CD4-positive, alpha-beta T cell (primary cell): ENCODE measurements at regions not wholly inside any gene's neighbourhood (a gene's known extent, or its start where the extent isn't known, plus 50 kb on each side); places are given as distances from the start of the nearest gene placed in this dataset.

Experiments
- ATAC-seq: fragments of 200-7000 bp; cut with Tn5 transposase; one replicate; pipeline ENCODE4 v1.10.0; 2022; ENCODE audit warnings: mild to moderate bottlenecking; ENCODE audit not compliant: poor library complexity
- CTCF ChIA-PET: fragments of 350-600 bp; sonication (Branson Sonifier 250); formaldehyde crosslinking; loops from one replicate; lab custom pipeline; 2021; ENCODE audit warnings: antibody characterized with exemption, inconsistent platforms; lab: Charles Lee
- POLR2A ChIA-PET: fragments of 350-600 bp; sonication (Branson Sonifier 250); formaldehyde crosslinking; loops from one replicate; lab custom pipeline; 2021; ENCODE audit warnings: antibody characterized with exemption, inconsistent platforms; lab: Charles Lee
- DNase-seq, 14 experiments: peaks; one replicate each; pipeline ENCODE4 v3.0.0-alpha.2; 2013 to 2020; ENCODE audit warnings: mixed read lengths in 2 of 14
- H3K27ac ChIP-seq, 2 donors: one replicate each; pipeline versions ENCODE4 v1.5.1 to v1.7.0; 2013; ENCODE audit warnings: low read length in 2 of 2, low read depth in 1 of 2, mild to moderate bottlenecking in 1 of 2
- H3K27me3 ChIP-seq, 2 experiments: 1 replicate in 1 of 2; 2 replicates in 1 of 2; pipeline versions ENCODE4 v1.6.1 to v1.7.0; 2013; ENCODE audit warnings: low read length in 2 of 2, control low read depth in 1 of 2, mild to moderate bottlenecking in 1 of 2, moderate library complexity in 1 of 2; ENCODE audit not compliant: insufficient read depth in 2 of 2, control insufficient read depth in 1 of 2
- H3K36me3 ChIP-seq: one replicate; pipeline ENCODE4 v1.6.1; 2013; ENCODE audit warnings: low read length, control low read depth; ENCODE audit not compliant: insufficient read depth
- H3K4me1 ChIP-seq: one replicate; pipeline ENCODE4 v1.6.1; 2013; ENCODE audit warnings: low read length, control low read depth; ENCODE audit not compliant: insufficient read depth
- H3K4me3 ChIP-seq: one replicate; pipeline ENCODE4 v1.5.1; 2013; ENCODE audit warnings: mild to moderate bottlenecking, low read length, moderate library complexity
- H3K9me3 ChIP-seq, 2 experiments: 1 replicate in 1 of 2; 2 replicates in 1 of 2; pipeline versions ENCODE4 v1.6.1 to v1.7.0; 2013; ENCODE audit warnings: low read length in 2 of 2, mild to moderate bottlenecking in 2 of 2, control low read depth in 1 of 2, moderate library complexity in 1 of 2; ENCODE audit not compliant: control insufficient read depth in 1 of 2, insufficient read depth in 1 of 2
- H3K27ac Mint-ChIP-seq: one replicate; pipeline ENCODE4 v1.8.0; 2020; ENCODE audit warnings: mixed read lengths
- H3K27me3 Mint-ChIP-seq: one replicate; pipeline ENCODE4 v1.8.0; 2021; ENCODE audit warnings: mixed read lengths
- H3K36me3 Mint-ChIP-seq: one replicate; pipeline ENCODE4 v1.8.0; 2021; ENCODE audit warnings: low read depth, mixed read lengths
- H3K4me1 Mint-ChIP-seq: one replicate; pipeline ENCODE4 v1.8.0; 2021; ENCODE audit warnings: low read depth, mixed read lengths
- H3K4me3 Mint-ChIP-seq: one replicate; pipeline ENCODE4 v1.8.0; 2020; ENCODE audit warnings: mild to moderate bottlenecking, mixed read lengths
- H3K9me3 Mint-ChIP-seq: one replicate; pipeline ENCODE4 v1.8.0; 2020; ENCODE audit warnings: mixed read lengths
- intact Hi-C, 2 experiments: fragments of 100-400 bp; cut with DNase I in 1 of 2; cut with micrococcal nuclease in 1 of 2; formaldehyde crosslinking; loops; one replicate each; pipeline versions ENCODE4 v1.15.1 to v1.9.0; 2023 to 2025; cut with DNase I, micrococcal nuclease
- TF ChIP-seq, protein P1 (sequence below): fragments of 200-600 bp; IDR thresholded peaks from one replicate; pipeline ENCODE4 v1.8.0; 2022; ENCODE audit warnings: antibody characterized with exemption, mild to moderate bottlenecking

DNA sequence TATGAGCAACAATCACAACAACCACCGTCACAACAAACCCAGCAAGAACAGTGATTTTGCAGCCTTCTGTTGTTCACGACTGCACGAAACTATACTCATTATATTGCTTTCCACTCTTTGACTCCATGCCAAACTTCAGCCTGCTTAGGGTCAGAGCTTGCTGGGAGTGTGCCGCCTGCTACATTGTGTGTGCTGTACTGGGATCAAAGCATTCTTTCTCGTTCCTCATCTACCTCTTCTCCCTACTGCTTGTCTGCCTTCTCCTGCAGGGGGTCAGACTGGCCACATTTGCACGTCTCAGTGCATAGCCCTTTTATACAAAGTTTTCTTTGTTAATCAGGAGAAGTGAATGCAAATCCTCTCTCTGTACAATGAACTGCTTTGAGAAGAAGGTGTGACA is 401.6 kb upstream of the CITED2 start:
- POLR2A ChIA-PET, result no interaction called here
- H3K27me3 ChIP-seq, result peaks cover 0 to 3% of the 10 kb centered on the region in 2 experiments
- Mint-ChIP-seq H3K36me3 (no peaks in the 10 kb centered on the region), H3K4me3 (no peak overlapping the region), H3K9me3 (no peaks in the 10 kb centered on the region), H3K27me3 (peaks cover 11% of the 10 kb centered on the region), H3K27ac (no peak overlapping the region), H3K4me1 (no peaks in the 10 kb centered on the region)
- DNase-seq (no peak), ATAC-seq (no peak)
- TF ChIP-seq, protein P1, sequence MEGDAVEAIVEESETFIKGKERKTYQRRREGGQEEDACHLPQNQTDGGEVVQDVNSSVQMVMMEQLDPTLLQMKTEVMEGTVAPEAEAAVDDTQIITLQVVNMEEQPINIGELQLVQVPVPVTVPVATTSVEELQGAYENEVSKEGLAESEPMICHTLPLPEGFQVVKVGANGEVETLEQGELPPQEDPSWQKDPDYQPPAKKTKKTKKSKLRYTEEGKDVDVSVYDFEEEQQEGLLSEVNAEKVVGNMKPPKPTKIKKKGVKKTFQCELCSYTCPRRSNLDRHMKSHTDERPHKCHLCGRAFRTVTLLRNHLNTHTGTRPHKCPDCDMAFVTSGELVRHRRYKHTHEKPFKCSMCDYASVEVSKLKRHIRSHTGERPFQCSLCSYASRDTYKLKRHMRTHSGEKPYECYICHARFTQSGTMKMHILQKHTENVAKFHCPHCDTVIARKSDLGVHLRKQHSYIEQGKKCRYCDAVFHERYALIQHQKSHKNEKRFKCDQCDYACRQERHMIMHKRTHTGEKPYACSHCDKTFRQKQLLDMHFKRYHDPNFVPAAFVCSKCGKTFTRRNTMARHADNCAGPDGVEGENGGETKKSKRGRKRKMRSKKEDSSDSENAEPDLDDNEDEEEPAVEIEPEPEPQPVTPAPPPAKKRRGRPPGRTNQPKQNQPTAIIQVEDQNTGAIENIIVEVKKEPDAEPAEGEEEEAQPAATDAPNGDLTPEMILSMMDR, result no peak
- CTCF ChIA-PET, result no interaction called here
- H3K27ac ChIP-seq, result no peak overlapping the region
- no peaks in the 10 kb centered on the region for H3K36me3 ChIP-seq
- H3K4me3 ChIP-seq, result no peak overlapping the region
- intact Hi-C loops, result no loop called here
- no peaks in the 10 kb centered on the region for H3K9me3 ChIP-seq
- H3K4me1 ChIP-seq, result no peaks in the 10 kb centered on the region

GRCh38 chr6:139768196-139768595 is 393.7 kb upstream of the CITED2 start:
- ATAC-seq (no peak), DNase-seq (no peak)
- no peaks in the 10 kb centered on the region for H3K4me1 Mint-ChIP-seq
- no peaks in the 10 kb centered on the region for H3K9me3 ChIP-seq
- TF ChIP-seq, protein P1, result no peak
- no peaks in the 10 kb centered on the region for H3K36me3 Mint-ChIP-seq
- no peaks in the 10 kb centered on the region for H3K4me1 ChIP-seq
- no peaks in the 10 kb centered on the region for H3K36me3 ChIP-seq
- H3K27me3 Mint-ChIP-seq, result no peaks in the 10 kb centered on the region
- ChIA-PET CTCF (no interaction called here), POLR2A (interaction anchor here (1.5 kb wide), 1 partner anchor 9 kb away, joined by 3 read pairs; no protein-coding TSS in a partner anchor)
- no peak overlapping the region for H3K4me3 Mint-ChIP-seq
- no peaks in the 10 kb centered on the region for H3K27me3 ChIP-seq
- no peaks in the 10 kb centered on the region for H3K9me3 Mint-ChIP-seq
- no peak overlapping the region for H3K27ac Mint-ChIP-seq
- H3K4me3 ChIP-seq, result no peak overlapping the region
- intact Hi-C loops, result no loop called here
- no peak overlapping the region for H3K27ac ChIP-seq

DNA sequence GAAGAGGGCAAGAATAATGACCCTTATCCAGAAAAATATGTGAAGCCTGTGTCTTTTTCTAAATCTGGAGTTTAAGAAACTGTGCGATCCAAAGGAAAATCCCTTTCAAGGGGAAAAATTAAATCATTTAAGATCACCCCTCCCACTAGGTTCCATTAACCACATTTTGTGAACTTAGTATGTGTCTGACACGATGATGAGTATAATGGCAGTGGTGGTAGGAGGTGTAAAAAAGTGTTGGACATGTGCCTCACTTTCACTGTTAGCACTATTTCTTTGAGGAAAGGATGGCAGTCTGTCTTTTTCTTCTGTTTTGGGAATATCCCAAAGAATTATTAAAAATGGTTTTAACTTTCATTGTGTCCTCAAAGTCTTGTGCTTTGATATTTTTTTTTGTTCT is 392.3 kb upstream of the CITED2 start:
- Mint-ChIP-seq H3K27ac (no peak overlapping the region), H3K4me3 (no peak overlapping the region), H3K36me3 (no peaks in the 10 kb centered on the region), H3K4me1 (no peaks in the 10 kb centered on the region), H3K9me3 (no peaks in the 10 kb centered on the region), H3K27me3 (no peaks in the 10 kb centered on the region)
- no peak overlapping the region for H3K27ac ChIP-seq
- intact Hi-C loops, result no loop called here
- H3K27me3 ChIP-seq, result no peaks in the 10 kb centered on the region
- TF ChIP-seq, protein P1, result no peak
- CTCF ChIA-PET, result no interaction called here
- no peaks in the 10 kb centered on the region for H3K4me1 ChIP-seq
- no peaks in the 10 kb centered on the region for H3K36me3 ChIP-seq
- DNase-seq, result no peak
- H3K4me3 ChIP-seq, result no peak overlapping the region
- no peak for ATAC-seq
- POLR2A ChIA-PET, result no interaction called here
- H3K9me3 ChIP-seq, result no peaks in the 10 kb centered on the region
